Fibroblast of lung (primary cell): ENCODE measurements at regions not wholly inside any gene's neighbourhood (a gene's known extent, or its start where the extent isn't known, plus 50 kb on each side); places are given as distances from the start of the nearest gene placed in this dataset.

Experiments
- DNase-seq, 2 donors: peaks; one replicate each; pipeline versions ENCODE4 v3.0.0 to v3.0.0-alpha.2; 2010; ENCODE audit warnings: low read depth in 2 of 2
- H2AFZ ChIP-seq: 2 replicates; pipeline ENCODE4 v1.5.1; 2012; ENCODE audit warnings: low read length, control low read depth, inconsistent platforms
- H3K27ac ChIP-seq: 2 replicates; pipeline ENCODE4 v1.5.1; 2011; ENCODE audit warnings: low read length, control low read depth; ENCODE audit not compliant: insufficient read depth
- H3K27me3 ChIP-seq: 2 replicates; pipeline ENCODE4 v1.5.1; 2011; ENCODE audit warnings: mild to moderate bottlenecking, low read length; ENCODE audit not compliant: control insufficient read depth, insufficient read depth
- H3K36me3 ChIP-seq: 2 replicates; pipeline ENCODE4 v1.5.1; 2011; ENCODE audit warnings: low read length; ENCODE audit not compliant: control insufficient read depth, insufficient read depth
- H3K4me1 ChIP-seq: 2 replicates; pipeline ENCODE4 v1.5.1; 2011; ENCODE audit warnings: low read length; ENCODE audit not compliant: control insufficient read depth, insufficient read depth; ENCODE audit errors: extremely low read depth
- H3K4me2 ChIP-seq: 2 replicates; pipeline ENCODE4 v1.5.1; 2011; ENCODE audit warnings: low read length, control low read depth; ENCODE audit not compliant: insufficient read depth; ENCODE audit errors: extremely low read depth
- H3K4me3 ChIP-seq, 4 experiments: fragments of 200-600 bp in 1 of 4; sonication (generic) in 1 of 4; replicated peaks in 1 of 4; 2 replicates each; pipeline ENCODE4 v1.5.1; 2011 to 2016; ENCODE audit warnings: low read length in 4 of 4, low read depth in 3 of 4, mild to moderate bottlenecking in 3 of 4, control low read depth in 2 of 4, inconsistent platforms in 1 of 4, mixed read lengths in 1 of 4; ENCODE audit not compliant: insufficient read depth in 1 of 4; ENCODE audit errors: control extremely low read depth in 1 of 4
- H3K79me2 ChIP-seq: 2 replicates; pipeline ENCODE4 v1.5.1; 2012; ENCODE audit warnings: mild to moderate bottlenecking, low read length, inconsistent platforms; ENCODE audit not compliant: control insufficient read depth, insufficient read depth
- H3K9ac ChIP-seq: 2 replicates; pipeline ENCODE4 v1.5.1; 2011; ENCODE audit warnings: mild to moderate bottlenecking, low read length, control low read depth; ENCODE audit not compliant: insufficient read depth
- H3K9me3 ChIP-seq: 2 replicates; pipeline ENCODE4 v1.5.1; 2012; ENCODE audit warnings: low read depth, low read length; ENCODE audit not compliant: control insufficient read depth, insufficient read depth
- H4K20me1 ChIP-seq: 2 replicates; pipeline ENCODE4 v1.5.1; 2011; ENCODE audit warnings: low read length; ENCODE audit not compliant: control insufficient read depth, insufficient read depth; ENCODE audit errors: extremely low read depth
- CTCF ChIP-seq, 2 donors: IDR thresholded peaks in 1 of 2; conservative IDR thresholded peaks in 1 of 2; 1 replicate in 1 of 2; 2 replicates in 1 of 2; pipeline ENCODE4 v1.5.1; 2011 to 2012; ENCODE audit warnings: low read length in 2 of 2, control low read depth in 1 of 2, inconsistent platforms in 1 of 2, low read depth in 1 of 2, mild to moderate bottlenecking in 1 of 2
- EZH2 ChIP-seq: IDR thresholded peaks from 2 replicates; pipeline ENCODE4 v1.5.1; 2012; ENCODE audit warnings: low read length, control low read depth, mild to moderate bottlenecking; ENCODE audit errors: missing control alignments

DNA sequence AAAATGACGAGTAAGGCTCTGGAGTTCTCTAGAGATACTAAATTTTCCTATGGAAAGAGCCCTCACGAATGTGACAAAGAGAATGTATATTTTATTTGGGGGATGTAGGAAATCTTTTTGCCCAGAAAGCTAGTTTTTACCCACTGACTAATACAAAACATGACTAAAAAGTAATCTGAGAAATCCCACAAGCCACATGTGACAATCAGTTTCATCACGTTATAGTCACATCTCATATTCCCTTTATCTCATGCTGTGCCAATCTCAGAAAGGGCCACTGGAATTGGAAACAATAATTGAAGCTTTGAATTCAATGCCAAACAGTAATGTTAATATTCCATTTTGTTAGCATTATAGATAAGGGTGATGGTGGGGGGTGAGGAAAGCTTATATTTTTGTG, 509.0 kb upstream of the GOLIM4 start:
- no peak overlapping the region for H3K4me2 ChIP-seq
- no peaks in the 10 kb centered on the region for H3K27me3 ChIP-seq
- TF ChIP-seq EZH2 (no peak), CTCF (conservative IDR thresholded peaks at IDR 0.05 in 1 of 2, IDR thresholded peaks at IDR 0.05 in 1 of 2; ENCODE audit: low read depth in 1 of 2, low read length in 2 of 2) (no peak)
- H3K9ac ChIP-seq = no peak overlapping the region
- H3K79me2 ChIP-seq = no peaks in the 10 kb centered on the region
- no peaks in the 10 kb centered on the region for H4K20me1 ChIP-seq
- no peak overlapping the region for H3K4me3 ChIP-seq
- H3K9me3 ChIP-seq = no peaks in the 10 kb centered on the region
- H3K4me1 ChIP-seq = no peaks in the 10 kb centered on the region
- H3K27ac ChIP-seq = no peak overlapping the region
- H2AFZ ChIP-seq = no peak overlapping the region
- DNase-seq = peak in 1 of 2 donors; percentile 31
- H3K36me3 ChIP-seq = no peaks in the 10 kb centered on the region

- Histone ChIP-seq H4K20me1 (no peaks in the 10 kb centered on the region), H3K4me3 (no peak overlapping the region), H3K4me1 (no peaks in the 10 kb centered on the region), H3K27me3 (no peaks in the 10 kb centered on the region), H3K9ac (no peak overlapping the region), H3K4me2 (no peak overlapping the region), H3K9me3 (no peaks in the 10 kb centered on the region), H3K36me3 (no peaks in the 10 kb centered on the region), H3K79me2 (no peaks in the 10 kb centered on the region), H3K27ac (no peak overlapping the region), H2AFZ (no peak overlapping the region)
- no peak for TF ChIP-seq CTCF (conservative IDR thresholded peaks at IDR 0.05 in 1 of 2, IDR thresholded peaks at IDR 0.05 in 1 of 2; ENCODE audit: low read depth in 1 of 2, low read length in 2 of 2)
- no peak for TF ChIP-seq EZH2
- DNase-seq = no peak
These were observed 502.5 kb upstream of the GOLIM4 start for GRCh38 chr3:168598250-168598649.

DNA sequence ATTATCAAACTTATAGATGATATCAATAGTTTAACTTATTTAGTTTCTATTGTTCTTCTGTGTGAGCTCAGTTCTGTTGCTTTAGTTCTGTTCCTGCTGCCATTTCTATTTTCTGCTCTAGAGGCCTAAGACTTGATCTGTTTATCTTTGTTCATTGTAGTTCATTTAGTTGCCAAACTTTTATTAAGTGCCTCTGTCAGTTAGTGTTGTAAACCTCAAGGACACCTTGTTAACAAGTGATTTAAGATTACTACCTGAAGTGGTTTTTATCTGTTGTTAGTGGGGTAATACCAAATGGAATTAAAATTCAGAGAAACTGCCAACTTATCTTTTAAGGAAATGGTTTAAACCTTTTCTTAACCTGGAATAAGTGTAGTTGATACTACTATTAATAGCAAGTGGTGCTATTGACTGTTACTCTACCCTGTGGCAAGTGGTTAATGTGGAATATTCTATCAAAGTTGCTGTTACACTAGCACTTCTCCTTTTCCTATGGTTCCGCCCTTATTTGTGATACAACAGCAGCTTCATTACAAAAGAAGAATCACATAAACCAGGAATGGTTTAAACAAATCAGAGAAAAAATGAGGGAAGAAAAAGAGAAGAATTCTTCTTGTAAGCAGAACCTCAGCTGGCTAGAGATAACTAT, 500.6 kb upstream of the GOLIM4 start:
- H3K9me3 ChIP-seq = no peaks in the 10 kb centered on the region
- H3K79me2 ChIP-seq = no peaks in the 10 kb centered on the region
- no peak overlapping the region for H3K4me3 ChIP-seq
- H3K9ac ChIP-seq = no peak overlapping the region
- H3K27ac ChIP-seq = no peak overlapping the region
- no peak overlapping the region for H3K4me2 ChIP-seq
- no peak for TF ChIP-seq EZH2
- TF ChIP-seq CTCF (conservative IDR thresholded peaks at IDR 0.05 in 1 of 2, IDR thresholded peaks at IDR 0.05 in 1 of 2; ENCODE audit: low read depth in 1 of 2, low read length in 2 of 2) = no peak
- DNase-seq = no peak
- no peaks in the 10 kb centered on the region for H4K20me1 ChIP-seq
- H2AFZ ChIP-seq = no peak overlapping the region
- H3K4me1 ChIP-seq = no peaks in the 10 kb centered on the region
- H3K27me3 ChIP-seq = no peaks in the 10 kb centered on the region
- H3K36me3 ChIP-seq = no peaks in the 10 kb centered on the region
